Naive thymus-derived CD4-positive, alpha-beta T cell (primary cell): ENCODE measurements at regions not wholly inside any gene's neighbourhood (a gene's known extent, or its start where the extent isn't known, plus 50 kb on each side); places are given as distances from the start of the nearest gene placed in this dataset.
"Not testable (repeated sequence)": the region's sequence is repeated elsewhere in the genome, so short reads cannot be mapped to it uniquely, and the experiment has no call there.

Experiments
- ATAC-seq: fragments of 150-1000 bp; cut with Tn5 transposase; 2 replicates; pipeline ENCODE4 v1.10.0; 2021; ENCODE audit warnings: mild to moderate bottlenecking, moderate library complexity
- CTCF ChIA-PET: fragments of 350-600 bp; sonication (Branson Sonifier 250); formaldehyde crosslinking; loops from one replicate; lab custom pipeline; 2021; ENCODE audit warnings: antibody characterized with exemption; lab: Charles Lee
- POLR2A ChIA-PET: fragments of 350-600 bp; sonication (Branson Sonifier 250); formaldehyde crosslinking; loops from one replicate; lab custom pipeline; 2021; ENCODE audit warnings: antibody characterized with exemption, inconsistent platforms; lab: Charles Lee
- DNase-seq, 9 donors: peaks; one replicate each; pipeline versions ENCODE4 v3.0.0 to v3.0.0-alpha.2; 2020 to 2022; ENCODE audit warnings: mixed read lengths in 1 of 9
- H3K27ac ChIP-seq: one replicate; pipeline ENCODE4 v1.7.0; 2013; ENCODE audit warnings: mild to moderate bottlenecking, low read depth, low read length, moderate library complexity
- H3K27me3 ChIP-seq, 2 donors: one replicate each; pipeline ENCODE4 v1.7.0; 2013; ENCODE audit warnings: low read length in 2 of 2, mild to moderate bottlenecking in 2 of 2, moderate library complexity in 2 of 2; ENCODE audit not compliant: control insufficient read depth in 2 of 2, insufficient read depth in 2 of 2
- H3K36me3 ChIP-seq, 3 experiments: 1 replicate in 2 of 3; 2 replicates in 1 of 3; pipeline ENCODE4 v1.7.0; 2013; ENCODE audit warnings: low read length in 3 of 3, mild to moderate bottlenecking in 3 of 3, moderate library complexity in 1 of 3; ENCODE audit not compliant: insufficient read depth in 3 of 3, control insufficient read depth in 2 of 3
- H3K4me1 ChIP-seq, 2 donors: one replicate each; pipeline ENCODE4 v1.7.0; 2013; ENCODE audit warnings: low read length in 2 of 2, mild to moderate bottlenecking in 2 of 2, moderate library complexity in 1 of 2; ENCODE audit not compliant: control insufficient read depth in 2 of 2, insufficient read depth in 2 of 2
- H3K4me3 ChIP-seq: 2 replicates; pipeline ENCODE4 v1.7.0; 2013; ENCODE audit warnings: mild to moderate bottlenecking, low read length
- H3K9me3 ChIP-seq, 3 experiments: 1 replicate in 2 of 3; 2 replicates in 1 of 3; pipeline ENCODE4 v1.7.0; 2013; ENCODE audit warnings: low read length in 3 of 3; ENCODE audit not compliant: control insufficient read depth in 2 of 3
- H3K27ac Mint-ChIP-seq, 9 donors: one replicate each; pipeline ENCODE4 v1.8.0; 2020 to 2022; ENCODE audit warnings: mixed read lengths in 9 of 9, mild to moderate bottlenecking in 8 of 9, moderate library complexity in 5 of 9, inconsistent platforms in 2 of 9
- H3K27me3 Mint-ChIP-seq, 5 donors: one replicate each; pipeline ENCODE4 v1.8.0; 2021 to 2022; ENCODE audit warnings: mixed read lengths in 5 of 5, mild to moderate bottlenecking in 1 of 5
- H3K36me3 Mint-ChIP-seq, 5 donors: one replicate each; pipeline ENCODE4 v1.8.0; 2020 to 2022; ENCODE audit warnings: mixed read lengths in 5 of 5, mild to moderate bottlenecking in 3 of 5, inconsistent platforms in 1 of 5
- H3K4me1 Mint-ChIP-seq, 7 donors: one replicate each; pipeline ENCODE4 v1.8.0; 2020 to 2022; ENCODE audit warnings: mixed read lengths in 7 of 7, mild to moderate bottlenecking in 3 of 7, inconsistent platforms in 1 of 7
- H3K4me3 Mint-ChIP-seq, 10 donors: one replicate each; pipeline ENCODE4 v1.8.0; 2020 to 2022; ENCODE audit warnings: mild to moderate bottlenecking in 10 of 10, mixed read lengths in 10 of 10, moderate library complexity in 6 of 10, inconsistent platforms in 2 of 10
- H3K9me3 Mint-ChIP-seq, 11 donors: one replicate each; pipeline ENCODE4 v1.8.0; 2020 to 2022; ENCODE audit warnings: mixed read lengths in 11 of 11, mild to moderate bottlenecking in 4 of 11, inconsistent platforms in 1 of 11, moderate library complexity in 1 of 11
- intact Hi-C, 2 donors: fragments of 100-400 bp; cut with micrococcal nuclease; formaldehyde crosslinking; loops; one replicate each; pipeline ENCODE4 v1.15.1; 2023

DNA sequence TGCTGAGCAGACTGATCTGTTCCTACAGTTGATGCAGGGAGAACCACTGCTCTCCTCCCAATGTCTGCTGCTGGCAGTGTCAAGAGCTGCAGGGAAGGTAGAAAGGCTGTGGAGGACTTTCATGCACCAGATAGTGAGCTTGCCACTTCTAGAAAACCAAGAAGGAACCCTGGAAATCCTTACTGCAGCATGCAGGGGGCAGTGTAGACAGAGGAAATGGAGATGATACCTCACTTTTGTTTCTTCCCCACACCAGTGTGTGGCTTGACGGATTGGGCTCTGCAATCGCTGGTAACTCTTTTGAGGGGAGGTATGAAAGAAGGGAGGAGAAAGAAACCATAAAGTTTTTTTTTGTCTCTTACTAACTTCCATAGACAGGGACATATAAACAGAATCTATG, 480.7 kb downstream of the DMAC1 start:
- Histone ChIP-seq H3K9me3 (peaks cover 0 to 4% (median 0%) of the 10 kb centered on the region in 3 experiments), H3K4me3 (no peak overlapping the region), H3K4me1 (no peaks in the 10 kb centered on the region), H3K27me3 (no peaks in the 10 kb centered on the region), H3K27ac (no peak overlapping the region), H3K36me3 (no peaks in the 10 kb centered on the region)
- no peaks in the 10 kb centered on the region for H3K4me1 Mint-ChIP-seq
- intact Hi-C loops = no loop called here
- DNase-seq (no peak), ATAC-seq (no peak)
- H3K4me3 Mint-ChIP-seq = no peak overlapping the region
- H3K36me3 Mint-ChIP-seq = peaks cover 0 to 7% (median 4%) of the 10 kb centered on the region in 5 donors
- ChIA-PET CTCF (no interaction called here), POLR2A (no interaction called here)
- H3K27me3 Mint-ChIP-seq = peaks cover 4 to 26% (median 17%) of the 10 kb centered on the region in 5 donors
- no peak overlapping the region for H3K27ac Mint-ChIP-seq
- peaks cover 0 to 18% (median 9%) of the 10 kb centered on the region in 11 donors for H3K9me3 Mint-ChIP-seq

DNA sequence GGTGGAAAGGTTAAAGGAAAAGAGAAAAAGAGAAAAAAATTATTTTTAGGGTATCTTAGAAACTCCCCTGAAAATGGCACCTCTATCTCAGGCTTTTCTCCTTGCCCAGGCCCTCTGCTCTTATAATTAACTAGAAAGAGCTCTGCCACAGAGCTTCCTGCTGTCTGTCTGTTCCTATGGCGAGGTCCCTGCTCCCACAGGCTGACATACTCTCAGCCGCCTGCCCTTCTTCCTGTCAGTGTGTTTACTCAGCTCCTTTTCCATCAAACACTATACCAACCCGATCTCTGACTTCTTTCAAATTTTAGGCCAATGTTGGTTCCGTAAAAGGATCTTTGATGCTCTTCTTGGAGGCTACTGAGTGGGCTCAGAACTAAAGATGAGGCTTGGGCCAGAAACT, 482.6 kb downstream of the DMAC1 start:
- no peak overlapping the region for H3K4me3 Mint-ChIP-seq
- ATAC-seq = no peak
- Histone ChIP-seq H3K9me3 (peaks cover 0 to 4% (median 0%) of the 10 kb centered on the region in 3 experiments), H3K4me1 (no peaks in the 10 kb centered on the region), H3K4me3 (no peak overlapping the region), H3K36me3 (no peaks in the 10 kb centered on the region), H3K27ac (no peak overlapping the region), H3K27me3 (no peaks in the 10 kb centered on the region)
- intact Hi-C loops = no loop called here
- H3K27me3 Mint-ChIP-seq = peaks cover 4 to 30% (median 17%) of the 10 kb centered on the region in 5 donors
- H3K36me3 Mint-ChIP-seq = peaks cover 0 to 18% (median 6%) of the 10 kb centered on the region in 5 donors
- peaks cover 5 to 36% (median 19%) of the 10 kb centered on the region in 11 donors for H3K9me3 Mint-ChIP-seq
- DNase-seq = no peak
- no peaks in the 10 kb centered on the region for H3K4me1 Mint-ChIP-seq
- CTCF ChIA-PET = no interaction called here
- POLR2A ChIA-PET = no interaction called here
- no peak overlapping the region for H3K27ac Mint-ChIP-seq

DNA sequence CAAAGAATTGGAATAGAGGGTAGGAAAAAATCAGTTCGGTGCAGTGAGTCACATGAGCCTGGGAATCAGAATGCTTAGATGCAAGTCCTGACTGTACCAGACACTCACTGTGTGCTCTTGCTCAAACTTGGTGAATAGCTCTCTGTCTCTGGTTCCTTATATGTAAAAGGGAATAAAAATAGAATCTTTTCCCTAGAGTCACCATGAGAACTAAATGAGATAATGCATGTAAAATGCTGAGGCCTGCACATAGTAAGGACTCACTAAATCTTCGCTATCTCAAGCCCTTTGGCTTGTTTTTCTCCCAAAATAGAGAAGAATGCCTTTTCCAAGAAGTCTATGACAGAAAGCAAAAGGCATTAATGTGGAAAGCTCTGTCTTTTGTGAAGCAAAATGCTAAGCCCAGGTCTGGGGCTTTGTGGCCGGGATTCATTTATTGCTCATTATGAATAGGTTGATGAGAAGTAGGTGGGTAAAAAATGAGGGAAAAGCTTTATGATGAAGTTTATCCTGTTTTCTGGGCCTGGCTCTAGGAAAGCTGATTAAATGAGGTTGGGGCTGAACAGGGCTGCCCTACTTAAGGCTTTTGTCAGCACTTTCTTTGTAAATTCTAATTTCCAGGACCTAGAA, 483.3 kb downstream of the DMAC1 start:
- CTCF ChIA-PET = no interaction called here
- no peak overlapping the region for H3K27ac ChIP-seq
- peaks cover 0 to 4% (median 0%) of the 10 kb centered on the region in 3 experiments for H3K9me3 ChIP-seq
- no peaks in the 10 kb centered on the region for H3K4me1 Mint-ChIP-seq
- POLR2A ChIA-PET = no interaction called here
- H3K27ac Mint-ChIP-seq = no peak overlapping the region
- no peak for ATAC-seq
- no peak overlapping the region for H3K4me3 Mint-ChIP-seq
- no peak overlapping the region for H3K4me3 ChIP-seq
- DNase-seq = no peak
- intact Hi-C loops = no loop called here
- H3K27me3 Mint-ChIP-seq = peaks cover 2 to 30% (median 17%) of the 10 kb centered on the region in 5 donors
- no peaks in the 10 kb centered on the region for H3K4me1 ChIP-seq
- H3K27me3 ChIP-seq = no peaks in the 10 kb centered on the region
- H3K36me3 ChIP-seq = no peaks in the 10 kb centered on the region
- H3K9me3 Mint-ChIP-seq = peaks cover 5 to 43% (median 21%) of the 10 kb centered on the region in 11 donors
- H3K36me3 Mint-ChIP-seq = peaks cover 0 to 18% (median 9%) of the 10 kb centered on the region in 5 donors

DNA sequence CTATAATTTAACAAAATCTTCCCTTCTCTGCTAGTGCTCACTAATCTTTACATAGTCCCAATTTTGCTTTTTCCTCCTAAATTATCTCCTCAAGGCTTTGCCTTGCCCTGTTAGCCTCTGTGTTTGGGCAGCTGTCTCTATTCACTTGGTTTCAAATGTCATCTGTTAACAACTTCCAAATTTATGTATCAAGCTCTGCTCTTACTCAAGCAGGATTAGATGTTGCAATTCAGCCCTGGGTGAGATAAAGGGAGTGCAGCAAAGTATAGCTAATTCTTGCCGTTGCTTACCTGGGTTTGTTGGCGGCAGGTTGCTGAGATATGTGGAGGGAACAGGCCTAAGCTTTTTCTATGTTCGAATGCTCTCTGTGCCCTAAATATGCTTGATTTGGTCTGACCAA, 483.8 kb downstream of the DMAC1 start:
- peaks cover 0 to 18% (median 12%) of the 10 kb centered on the region in 5 donors for H3K36me3 Mint-ChIP-seq

DNA sequence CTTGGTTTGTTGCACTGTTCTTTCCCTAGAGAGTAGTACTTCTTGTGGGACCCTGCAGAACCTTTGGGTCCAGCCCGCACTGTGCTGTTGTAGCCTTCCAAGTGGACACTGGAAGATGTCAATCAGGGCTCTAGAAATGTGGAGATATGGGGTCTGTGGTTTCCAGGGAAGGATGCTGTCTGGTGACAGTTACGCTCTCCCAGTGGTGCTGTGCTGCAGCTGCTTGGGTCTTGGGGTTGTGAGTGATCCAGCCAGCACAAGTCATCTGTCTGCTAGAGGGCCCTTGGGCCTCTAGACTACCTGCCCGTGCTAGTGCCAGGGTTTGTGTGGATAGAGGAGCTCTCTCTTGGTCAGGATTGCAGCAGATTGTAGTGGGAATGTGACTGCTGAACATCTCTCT, 484.5 kb downstream of the DMAC1 start:
- Mint-ChIP-seq H3K9me3 (peaks cover 11 to 55% (median 30%) of the 10 kb centered on the region in 11 donors), H3K36me3 (peaks cover 0 to 21% (median 12%) of the 10 kb centered on the region in 5 donors), H3K4me1 (no peaks in the 10 kb centered on the region), H3K4me3 (no peak overlapping the region), H3K27ac (no peak overlapping the region), H3K27me3 (peaks cover 2 to 30% (median 17%) of the 10 kb centered on the region in 5 donors)
- intact Hi-C loops = no loop called here
- no peak overlapping the region for H3K4me3 ChIP-seq
- POLR2A ChIA-PET = no interaction called here
- H3K27ac ChIP-seq = no peak overlapping the region
- ATAC-seq (no peak), DNase-seq (no peak)
- CTCF ChIA-PET = no interaction called here
- H3K9me3 ChIP-seq = peaks cover 0 to 7% (median 0%) of the 10 kb centered on the region in 3 experiments
- no peaks in the 10 kb centered on the region for H3K4me1 ChIP-seq
- H3K27me3 ChIP-seq = no peaks in the 10 kb centered on the region
- H3K36me3 ChIP-seq = no peaks in the 10 kb centered on the region

More for the DNA sequence above, 483.8 kb downstream of the DMAC1 start:
- Histone ChIP-seq H3K27ac (no peak overlapping the region), H3K4me1 (no peaks in the 10 kb centered on the region), H3K36me3 (no peaks in the 10 kb centered on the region), H3K4me3 (no peak overlapping the region), H3K27me3 (no peaks in the 10 kb centered on the region), H3K9me3 (peaks cover 0 to 4% (median 0%) of the 10 kb centered on the region in 3 experiments)
- Mint-ChIP-seq H3K27me3 (peaks cover 2 to 30% (median 17%) of the 10 kb centered on the region in 5 donors), H3K27ac (no peak overlapping the region), H3K9me3 (peaks cover 9 to 49% (median 25%) of the 10 kb centered on the region in 11 donors), H3K4me3 (no peak overlapping the region), H3K4me1 (no peaks in the 10 kb centered on the region)
- intact Hi-C loops = no loop called here
- DNase-seq = no peak
- ATAC-seq = no peak
- ChIA-PET CTCF (no interaction called here), POLR2A (no interaction called here)

DNA sequence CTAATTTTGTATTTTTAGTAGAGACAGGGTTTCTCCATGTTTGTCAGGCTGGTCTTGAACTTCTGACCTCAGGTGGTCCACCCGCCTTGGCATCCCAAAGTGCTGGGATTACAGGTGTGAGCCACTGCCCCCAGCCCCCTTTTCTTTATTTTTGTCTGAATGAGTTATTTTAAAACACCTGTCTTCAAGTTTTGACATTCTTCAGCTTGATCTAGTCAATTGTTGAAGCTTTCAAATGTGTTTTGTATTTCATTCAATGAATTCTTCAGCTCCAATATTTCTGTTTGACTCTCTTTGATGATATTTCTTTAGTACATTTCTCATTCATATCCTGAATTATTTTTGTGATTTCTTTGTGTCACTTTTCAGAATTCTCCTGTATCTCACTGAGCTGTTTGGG, 486.2 kb downstream of the DMAC1 start:
- intact Hi-C loops = no loop called here
- Mint-ChIP-seq H3K27ac (no peak overlapping the region), H3K4me3 (no peak overlapping the region), H3K4me1 (no peaks in the 10 kb centered on the region), H3K27me3 (peaks cover 0 to 26% (median 16%) of the 10 kb centered on the region in 5 donors), H3K9me3 (peaks cover 14 to 72% (median 44%) of the 10 kb centered on the region in 11 donors), H3K36me3 (peaks cover 0 to 25% (median 12%) of the 10 kb centered on the region in 5 donors)
- DNase-seq (no peak), ATAC-seq (no peak)
- Histone ChIP-seq H3K27me3 (no peaks in the 10 kb centered on the region), H3K36me3 (no peaks in the 10 kb centered on the region), H3K4me3 (no peak overlapping the region), H3K27ac (no peak overlapping the region), H3K4me1 (no peaks in the 10 kb centered on the region), H3K9me3 (peaks cover 0 to 8% (median 0%) of the 10 kb centered on the region in 3 experiments)
- CTCF ChIA-PET = interaction anchor here (0.6 kb wide), 1 partner anchor 1233 kb away, joined by 3 read pairs; no protein-coding TSS in a partner anchor
- POLR2A ChIA-PET = no interaction called here

DNA sequence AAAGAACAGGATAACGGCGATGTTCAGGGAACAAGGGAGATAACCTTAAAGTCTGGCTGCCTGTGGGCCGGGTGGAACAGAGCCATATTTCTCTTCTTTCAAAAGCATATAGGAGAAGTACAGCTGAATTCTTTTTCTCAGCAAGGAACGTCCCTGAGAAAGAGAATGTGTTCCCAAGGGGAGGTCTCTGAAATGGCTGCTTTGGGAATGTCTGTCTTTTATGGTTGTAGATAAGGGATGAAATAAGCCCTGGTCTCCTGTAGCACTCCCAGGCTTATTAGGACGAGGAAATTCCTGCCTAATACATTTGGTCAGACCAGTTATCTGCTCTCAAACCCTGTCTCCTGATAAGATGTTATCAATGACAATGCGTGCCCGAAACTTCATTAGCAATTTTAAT, 490.5 kb downstream of the DMAC1 start:
- H3K36me3 ChIP-seq, H3K4me3 Mint-ChIP-seq, POLR2A ChIA-PET, H3K27ac ChIP-seq, H3K4me1 ChIP-seq, CTCF ChIA-PET, DNase-seq, H3K27ac Mint-ChIP-seq, intact Hi-C loops, H3K9me3 ChIP-seq, H3K27me3 ChIP-seq, H3K4me1 Mint-ChIP-seq, H3K4me3 ChIP-seq, ATAC-seq: not testable (repeated sequence)
- Mint-ChIP-seq H3K27me3 (peaks cover 2 to 36% (median 18%) of the 10 kb centered on the region in 5 donors), H3K9me3 (peaks cover 18 to 65% (median 39%) of the 10 kb centered on the region in 11 donors), H3K36me3 (peaks cover 0 to 22% (median 5%) of the 10 kb centered on the region in 5 donors)
